Right lobe of liver (tissue), 6 donors: ENCODE measurements at regions not wholly inside any gene's neighbourhood (a gene's known extent, or its start where the extent isn't known, plus 50 kb on each side); places are given as distances from the start of the nearest gene placed in this dataset.

Source experiments
- ATAC-seq, 4 donors: fragments of 200-7000 bp; cut with Tn5 transposase; one replicate each; pipeline ENCODE4 v1.9.1; 2020; ENCODE audit warnings: mild to moderate bottlenecking in 4 of 4, moderate library complexity in 4 of 4
- DNase-seq, 3 donors: peaks; one replicate each; pipeline ENCODE4 v3.0.0-alpha.2; 2020
- H3K27ac ChIP-seq, 3 donors: fragments of 200-600 bp; one replicate each; pipeline ENCODE4 v1.8.0; 2022
- H3K27me3 ChIP-seq, 2 donors: fragments of 200-600 bp; one replicate each; pipeline ENCODE4 v1.8.0; 2022
- H3K36me3 ChIP-seq, 4 donors: fragments of 200-600 bp; sonication (generic) in 1 of 4; one replicate each; pipeline versions ENCODE4 v1.5.1 to v1.8.0; 2017 to 2022; ENCODE audit warnings: control low read depth in 1 of 4
- H3K4me1 ChIP-seq, 4 donors: fragments of 200-600 bp; sonication (generic) in 1 of 4; one replicate each; pipeline versions ENCODE4 v1.5.1 to v1.8.0; 2017 to 2022; ENCODE audit warnings: control low read depth in 1 of 4
- H3K4me3 ChIP-seq, 3 donors: fragments of 200-600 bp; one replicate each; pipeline ENCODE4 v1.8.0; 2022
- H3K9me3 ChIP-seq, 4 donors: fragments of 200-600 bp; sonication (generic) in 1 of 4; one replicate each; pipeline versions ENCODE4 v1.5.1 to v1.8.0; 2017 to 2022; ENCODE audit warnings: control low read depth in 1 of 4
- CTCF ChIP-seq, 4 donors: fragments of 200-600 bp in 3 of 4; fragments of 450-650 bp in 1 of 4; IDR thresholded peaks; one replicate each; pipeline versions ENCODE4 v1.5.1 to v1.8.0; 2016 to 2022; ENCODE audit warnings: antibody characterized with exemption in 4 of 4, mild to moderate bottlenecking in 2 of 4
- POLR2A ChIP-seq: fragments of 450-650 bp; IDR thresholded peaks from one replicate; pipeline ENCODE4 v1.6.1; 2017; ENCODE audit warnings: antibody characterized with exemption, mild to moderate bottlenecking
- WGBS: methylation state at CpG from one replicate; pipeline ENCODE4 v1.1.6; 2018; ENCODE audit warnings: low coverage, low lambda C conversion rate; ENCODE audit not compliant: insufficient coverage; ENCODE audit errors: missing lambda C conversion rate; 5-methylcytosine and 5-hydroxymethylcytosine counted together
- intact Hi-C, 2 donors: fragments of 100-400 bp; cut with DNase I; formaldehyde crosslinking; loops; one replicate each; pipeline versions ENCODE4 v1.11.2 to v1.14.1; 2022
- donor health status: DM: no; HTN: yes; CAD: no.
- donor health status: DM: no; HTN: no; CAD: no.
- donor health status: DM: no; HTN: no; CAD: no.
- donor health status: DM: no; HTN: yes; CAD: no.
- donor health status: DM: no; HTN: yes; CAD: no.

DNA sequence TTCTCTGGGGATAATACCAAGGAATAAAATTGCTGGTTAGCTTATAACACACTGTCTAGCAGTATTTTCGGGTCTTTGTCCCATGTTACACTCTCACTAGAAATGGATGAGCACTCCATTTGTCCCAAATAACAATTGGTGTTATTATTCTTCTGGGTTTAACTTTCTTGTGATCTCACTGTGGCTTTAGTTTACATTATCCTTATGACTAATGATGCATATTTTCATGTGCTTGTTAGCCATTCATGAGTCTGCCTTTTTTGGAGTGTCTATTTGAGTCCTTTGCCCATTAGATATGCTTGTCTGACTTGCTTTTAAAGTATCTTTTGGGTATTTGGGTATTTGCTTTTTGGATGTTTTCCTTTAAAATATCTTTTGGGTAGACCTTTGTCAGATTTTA is 372.9 kb upstream of the TENM3 start:
- Histone ChIP-seq H3K36me3 (no peaks in the 10 kb centered on the region), H3K4me3 (no peak overlapping the region), H3K27me3 (no peaks in the 10 kb centered on the region), H3K4me1 (no peaks in the 10 kb centered on the region), H3K9me3 (no peaks in the 10 kb centered on the region), H3K27ac (no peak overlapping the region)
- ATAC-seq (no peak), DNase-seq (no peak)
- WGBS, result 25% methylated on average over 1 of the region's 1 CpG
- intact Hi-C loops, result no loop called here
- TF ChIP-seq CTCF (IDR thresholded peaks at IDR 0.05), result no peak
- no peak for TF ChIP-seq POLR2A

- Histone ChIP-seq H3K4me1 (no peaks in the 10 kb centered on the region), H3K4me3 (no peak overlapping the region), H3K36me3 (no peaks in the 10 kb centered on the region), H3K9me3 (no peaks in the 10 kb centered on the region), H3K27ac (no peak overlapping the region), H3K27me3 (no peaks in the 10 kb centered on the region)
- DNase-seq (no peak), ATAC-seq (no peak)
- 56% methylated on average over 5 of the region's 5 CpGs for WGBS
- no peak for TF ChIP-seq CTCF (IDR thresholded peaks at IDR 0.05)
- no peak for TF ChIP-seq POLR2A
- intact Hi-C loops, result no loop called here
Observed at GRCh38 chr4:181874602-181875001, 368.6 kb upstream of the TENM3 start.

DNA sequence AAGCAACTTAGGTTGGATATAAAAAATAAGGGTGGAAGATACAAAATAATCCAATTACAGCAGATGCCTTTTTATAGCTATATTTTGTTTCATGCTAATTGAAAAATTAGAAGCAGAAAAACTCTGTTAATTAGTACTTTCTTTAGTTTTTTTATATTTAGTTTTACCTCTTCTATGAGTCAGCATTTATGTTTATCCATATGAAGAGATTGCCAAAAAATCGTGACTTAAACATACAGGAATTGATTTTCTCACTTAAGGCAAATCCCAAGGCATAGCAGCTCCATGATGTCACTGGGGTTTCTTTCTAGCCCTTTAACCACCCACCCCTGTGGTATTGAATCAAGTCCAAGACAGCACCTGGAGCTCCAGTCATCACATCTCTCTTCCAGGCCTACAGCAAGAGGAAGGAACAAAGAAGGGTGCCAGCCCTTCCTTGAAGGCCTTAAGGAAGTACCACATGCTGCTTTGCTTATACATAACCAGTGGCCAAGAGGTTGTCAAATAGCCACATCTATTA is 365.8 kb upstream of the TENM3 start:
- TF ChIP-seq CTCF (IDR thresholded peaks at IDR 0.05) (no peak), POLR2A (no peak)
- no peaks in the 10 kb centered on the region for H3K36me3 ChIP-seq
- no peak for ATAC-seq
- H3K4me3 ChIP-seq, result no peak overlapping the region
- no peaks in the 10 kb centered on the region for H3K9me3 ChIP-seq
- H3K4me1 ChIP-seq, result no peaks in the 10 kb centered on the region
- no peak overlapping the region for H3K27ac ChIP-seq
- WGBS, result 21% methylated on average over 1 of the region's 1 CpG
- intact Hi-C loops, result no loop called here
- H3K27me3 ChIP-seq, result no peaks in the 10 kb centered on the region
- no peak for DNase-seq

DNA sequence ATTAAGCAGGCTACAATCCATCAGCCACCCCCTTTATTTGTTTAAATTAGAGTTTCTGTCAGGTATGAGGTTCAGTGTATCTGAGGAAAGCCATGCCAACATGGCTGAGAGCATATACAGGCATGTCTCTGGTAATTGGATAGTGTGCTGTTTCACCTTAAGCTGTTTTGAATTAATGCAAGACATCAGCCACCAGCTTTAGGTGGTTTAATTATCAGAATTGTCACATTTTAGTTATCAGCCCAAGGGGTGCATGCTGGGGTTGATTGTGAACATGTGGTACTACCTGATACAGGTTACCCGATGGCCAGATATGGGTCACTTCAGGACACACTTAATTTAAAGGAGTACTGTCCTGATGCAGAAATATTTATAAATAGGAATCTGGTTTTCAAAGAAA is 353.2 kb upstream of the TENM3 start:
- no peak overlapping the region for H3K27ac ChIP-seq
- intact Hi-C loops, result no loop called here
- no peaks in the 10 kb centered on the region for H3K36me3 ChIP-seq
- DNase-seq (no peak), ATAC-seq (no peak)
- no peaks in the 10 kb centered on the region for H3K9me3 ChIP-seq
- H3K4me1 ChIP-seq, result no peaks in the 10 kb centered on the region
- no peak overlapping the region for H3K4me3 ChIP-seq
- no peaks in the 10 kb centered on the region for H3K27me3 ChIP-seq
- WGBS, result 53% methylated on average over 1 of the region's 1 CpG
- TF ChIP-seq POLR2A (no peak), CTCF (IDR thresholded peaks at IDR 0.05) (no peak)

DNA sequence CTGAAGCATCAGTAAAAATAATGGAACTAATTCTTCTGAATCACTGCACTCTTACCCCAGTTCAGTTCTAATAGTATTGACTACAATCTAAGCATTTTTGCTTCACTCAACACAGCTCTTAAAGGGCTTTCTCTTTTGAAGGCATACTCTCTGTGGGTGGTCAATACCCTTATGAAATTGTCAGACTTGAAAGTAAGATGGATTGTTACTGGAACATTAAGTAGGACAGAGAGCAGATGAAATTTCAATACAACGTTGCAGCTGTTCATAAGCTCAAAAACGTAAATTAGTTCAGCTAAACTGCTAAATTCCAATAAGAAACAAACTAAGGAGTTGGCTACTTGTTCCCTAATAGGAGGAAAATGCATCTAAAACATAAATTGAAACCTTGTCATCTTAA is 352.3 kb upstream of the TENM3 start:
- TF ChIP-seq POLR2A (no peak), CTCF (IDR thresholded peaks at IDR 0.05) (no peak)
- no peaks in the 10 kb centered on the region for H3K4me1 ChIP-seq
- H3K36me3 ChIP-seq, result no peaks in the 10 kb centered on the region
- intact Hi-C loops, result no loop called here
- ATAC-seq (no peak), DNase-seq (no peak)
- no peak overlapping the region for H3K4me3 ChIP-seq
- no peak overlapping the region for H3K27ac ChIP-seq
- WGBS, result 21% methylated on average over 2 of the region's 2 CpGs
- H3K27me3 ChIP-seq, result no peaks in the 10 kb centered on the region
- H3K9me3 ChIP-seq, result no peaks in the 10 kb centered on the region
